Erythroblast (primary cell): ENCODE measurements at regions not wholly inside any gene's neighbourhood (a gene's known extent, or its start where the extent isn't known, plus 50 kb on each side); places are given as distances from the start of the nearest gene placed in this dataset.

Experiments
- GATA1 ChIP-seq: IDR thresholded peaks from 2 replicates; pipeline ENCODE4 v1.6.1; 2011; ENCODE audit warnings: low read depth, mild to moderate bottlenecking, control low read depth, low read length, moderate library complexity
- POLR2A ChIP-seq: IDR thresholded peaks from 2 replicates; pipeline ENCODE4 v1.6.1; 2011; ENCODE audit warnings: mild to moderate bottlenecking, low read length

- TF ChIP-seq POLR2A (no peak), GATA1 (no peak)
Measured at GRCh38 chr14:48943913-48944312, 642.3 kb downstream of the RPS29 start.
